ENCODE measurements at regions not wholly inside any gene's neighbourhood (a gene's known extent, or its start where the extent isn't known, plus 50 kb on each side); places are given as distances from the start of the nearest gene placed in this dataset.

GRCh38 chr2:123371535-123371934, 653.6 kb upstream of the CNTNAP5 start:
- H3K27me3 ChIP-seq (ENCODE audit: insufficient read depth) = no peaks in the 10 kb centered on the region
- no peaks in the 10 kb centered on the region; a peak in 1 of 4 replicates for H3K4me1 ChIP-seq (ENCODE audit: control insufficient read depth in 1 of 2, insufficient read depth in 2 of 2, low read depth in 1 of 2, low read length in 1 of 2)
- no peaks in the 10 kb centered on the region for H3K36me3 ChIP-seq (replicated peaks in 1 of 2; ENCODE audit: control insufficient read depth in 1 of 2, insufficient read depth in 2 of 2, low read length in 1 of 2)
- no peaks in the 10 kb centered on the region for H4K20me1 ChIP-seq (ENCODE audit: insufficient read depth)
- H3K4me3 ChIP-seq (ENCODE audit: low read depth in 2 of 2, low read length in 1 of 2) = no peak overlapping the region
- H2AFZ ChIP-seq (ENCODE audit: low read depth) = no peak overlapping the region
- no peak for DNase-seq
- WGBS (ENCODE audit: low lambda C conversion rate) = 22% methylated on average over 3 of the region's 3 CpGs
- H3K9me2 ChIP-seq = no peaks in the 10 kb centered on the region
- H3F3A ChIP-seq (replicated peaks; ENCODE audit: insufficient read depth) = no peaks in the 10 kb centered on the region
- H3K9me3 ChIP-seq = peaks cover 7% of the 10 kb centered on the region; the same call in 1 of the 2 replicates
- no peak for TF ChIP-seq FOXJ3 (CRISPR knock-in tag; IDR thresholded peaks at IDR 0.05)
- no peak for TF ChIP-seq CHD2 (IDR thresholded peaks at IDR 0.05; ENCODE audit: low read length, partially characterized antibody)
- no peak for TF ChIP-seq USF1 (IDR thresholded peaks at IDR 0.05; ENCODE audit: borderline replicate concordance, low read depth)
- no peak for TF ChIP-seq REST (IDR thresholded peaks at IDR 0.05; ENCODE audit: low read depth, low read length)
- no peak for TF ChIP-seq YY1 (IDR thresholded peaks at IDR 0.05; ENCODE audit: low read depth)
- no peak for TF ChIP-seq MEF2A (IDR thresholded peaks at IDR 0.05; ENCODE audit: borderline replicate concordance, low read depth)
- no peak for TF ChIP-seq MXI1 (IDR thresholded peaks at IDR 0.05; ENCODE audit: low read depth, low read length)
- TF ChIP-seq GABPA (IDR thresholded peaks at IDR 0.05; ENCODE audit: low read depth) = no peak
- no peak for TF ChIP-seq SIN3A (IDR thresholded peaks at IDR 0.05; ENCODE audit: borderline replicate concordance, low read depth, low read length)
- TF ChIP-seq POLR2AphosphoS5 (IDR thresholded peaks at IDR 0.05; ENCODE audit: low read depth, low read length) = no peak
- TF ChIP-seq, protein P1, sequence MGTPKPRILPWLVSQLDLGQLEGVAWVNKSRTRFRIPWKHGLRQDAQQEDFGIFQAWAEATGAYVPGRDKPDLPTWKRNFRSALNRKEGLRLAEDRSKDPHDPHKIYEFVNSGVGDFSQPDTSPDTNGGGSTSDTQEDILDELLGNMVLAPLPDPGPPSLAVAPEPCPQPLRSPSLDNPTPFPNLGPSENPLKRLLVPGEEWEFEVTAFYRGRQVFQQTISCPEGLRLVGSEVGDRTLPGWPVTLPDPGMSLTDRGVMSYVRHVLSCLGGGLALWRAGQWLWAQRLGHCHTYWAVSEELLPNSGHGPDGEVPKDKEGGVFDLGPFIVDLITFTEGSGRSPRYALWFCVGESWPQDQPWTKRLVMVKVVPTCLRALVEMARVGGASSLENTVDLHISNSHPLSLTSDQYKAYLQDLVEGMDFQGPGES (IDR thresholded peaks at IDR 0.05; ENCODE audit: low read depth, low read length) = no peak
- no peak for TF ChIP-seq EP300 (IDR thresholded peaks at IDR 0.05; ENCODE audit: borderline replicate concordance in 1 of 2, low read depth in 1 of 2, low read length in 1 of 2)
- TF ChIP-seq NFIC (IDR thresholded peaks at IDR 0.05; ENCODE audit: borderline replicate concordance) = no peak
- TF ChIP-seq, protein P2, sequence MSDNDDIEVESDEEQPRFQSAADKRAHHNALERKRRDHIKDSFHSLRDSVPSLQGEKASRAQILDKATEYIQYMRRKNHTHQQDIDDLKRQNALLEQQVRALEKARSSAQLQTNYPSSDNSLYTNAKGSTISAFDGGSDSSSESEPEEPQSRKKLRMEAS (IDR thresholded peaks at IDR 0.05; ENCODE audit: low read depth) = no peak
- no peak for TF ChIP-seq TEAD4 (IDR thresholded peaks at IDR 0.05; ENCODE audit: borderline replicate concordance, insufficient read depth)
- no peak for TF ChIP-seq TAF1 (IDR thresholded peaks at IDR 0.05; ENCODE audit: borderline replicate concordance, low read depth, low read length)
- no peaks in the 10 kb centered on the region for H3K79me2 ChIP-seq (ENCODE audit: insufficient read depth)
- H3K4me2 ChIP-seq = no peak overlapping the region
- CTCF ChIA-PET = no interaction called here
- no peak overlapping the region for H3K9ac ChIP-seq
- POLR2A ChIA-PET = no interaction called here
- H3K27ac ChIP-seq (ENCODE audit: low read depth in 2 of 2, low read length in 1 of 2) = no peak overlapping the region

Measured in SK-N-SH (cell line).